ENCODE measurements at regions not wholly inside any gene's neighbourhood (a gene's known extent, or its start where the extent isn't known, plus 50 kb on each side); places are given as distances from the start of the nearest gene placed in this dataset.

GRCh38 chr9:82600536-82601292 is 462.2 kb downstream of the RASEF start:
- Histone ChIP-seq H3K9ac (ENCODE audit: insufficient read depth, low read length) (no peak overlapping the region), H3K4me2 (ENCODE audit: extremely low read depth, insufficient read depth, low read length) (no peak overlapping the region), H3K9me3 (ENCODE audit: control insufficient read depth, insufficient read depth, low read depth, low read length) (no peaks in the 10 kb centered on the region), H2AFZ (ENCODE audit: low read length) (no peak overlapping the region), H4K20me1 (ENCODE audit: control insufficient read depth, extremely low read depth, insufficient read depth, low read length) (no peaks in the 10 kb centered on the region), H3K27me3 (ENCODE audit: control insufficient read depth, insufficient read depth, low read length) (no peaks in the 10 kb centered on the region), H3K27ac (ENCODE audit: insufficient read depth, low read length) (no peak overlapping the region), H3K79me2 (ENCODE audit: control insufficient read depth, insufficient read depth, low read length) (no peaks in the 10 kb centered on the region), H3K4me3 (replicated peaks in 1 of 4; ENCODE audit: control extremely low read depth in 1 of 4, insufficient read depth in 1 of 4, low read depth in 3 of 4, low read length in 4 of 4) (no peak overlapping the region), H3K36me3 (ENCODE audit: control insufficient read depth, insufficient read depth, low read length) (no peaks in the 10 kb centered on the region), H3K4me1 (ENCODE audit: control insufficient read depth, extremely low read depth, insufficient read depth, low read length) (no peaks in the 10 kb centered on the region)
- no peak for DNase-seq (ENCODE audit: low read depth in 2 of 2)
- TF ChIP-seq CTCF (conservative IDR thresholded peaks at IDR 0.05 in 1 of 2, IDR thresholded peaks at IDR 0.05 in 1 of 2; ENCODE audit: low read depth in 1 of 2, low read length in 2 of 2) (no peak), EZH2 (IDR thresholded peaks at IDR 0.05; ENCODE audit: low read length, missing control alignments) (no peak)

DNA sequence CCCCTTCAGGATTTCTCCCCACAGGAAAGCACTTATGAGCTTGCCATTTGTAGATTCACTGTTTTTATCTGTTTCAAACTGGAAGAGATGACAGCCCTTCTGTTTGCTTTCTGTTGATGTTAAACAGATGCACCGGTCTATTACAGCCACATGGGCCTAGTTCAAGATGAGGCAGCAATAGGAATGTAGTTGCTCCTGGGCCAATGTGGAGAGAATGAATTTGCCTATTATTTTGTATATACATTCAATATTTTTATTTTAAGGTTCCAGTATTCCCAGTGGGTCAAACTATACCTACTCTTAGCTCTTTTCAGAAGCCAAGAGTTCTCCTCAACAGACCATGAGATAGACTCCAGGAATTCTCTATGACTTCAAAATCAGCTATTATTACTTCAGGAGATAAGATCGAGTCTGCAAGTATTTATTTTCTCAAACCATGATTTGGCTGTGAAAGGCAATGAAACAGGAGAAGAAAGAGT is 461.6 kb downstream of the RASEF start:
- no peaks in the 10 kb centered on the region for H3K9me3 ChIP-seq (ENCODE audit: control insufficient read depth, insufficient read depth, low read depth, low read length)
- DNase-seq (ENCODE audit: low read depth in 2 of 2) = peak in 1 of 2 donors; percentile 72
- TF ChIP-seq CTCF (conservative IDR thresholded peaks at IDR 0.05 in 1 of 2, IDR thresholded peaks at IDR 0.05 in 1 of 2; ENCODE audit: low read depth in 1 of 2, low read length in 2 of 2) (no peak), EZH2 (IDR thresholded peaks at IDR 0.05; ENCODE audit: low read length, missing control alignments) (no peak)
- H4K20me1 ChIP-seq (ENCODE audit: control insufficient read depth, extremely low read depth, insufficient read depth, low read length) = no peaks in the 10 kb centered on the region
- no peaks in the 10 kb centered on the region for H3K36me3 ChIP-seq (ENCODE audit: control insufficient read depth, insufficient read depth, low read length)
- H3K79me2 ChIP-seq (ENCODE audit: control insufficient read depth, insufficient read depth, low read length) = no peaks in the 10 kb centered on the region
- no peaks in the 10 kb centered on the region for H3K4me1 ChIP-seq (ENCODE audit: control insufficient read depth, extremely low read depth, insufficient read depth, low read length)
- no peak overlapping the region for H3K9ac ChIP-seq (ENCODE audit: insufficient read depth, low read length)
- H3K27ac ChIP-seq (ENCODE audit: insufficient read depth, low read length) = no peak overlapping the region
- no peak overlapping the region for H3K4me2 ChIP-seq (ENCODE audit: extremely low read depth, insufficient read depth, low read length)
- no peak overlapping the region for H3K4me3 ChIP-seq (replicated peaks in 1 of 4; ENCODE audit: control extremely low read depth in 1 of 4, insufficient read depth in 1 of 4, low read depth in 3 of 4, low read length in 4 of 4)
- H2AFZ ChIP-seq (ENCODE audit: low read length) = no peak overlapping the region
- H3K27me3 ChIP-seq (ENCODE audit: control insufficient read depth, insufficient read depth, low read length) = no peaks in the 10 kb centered on the region

DNA sequence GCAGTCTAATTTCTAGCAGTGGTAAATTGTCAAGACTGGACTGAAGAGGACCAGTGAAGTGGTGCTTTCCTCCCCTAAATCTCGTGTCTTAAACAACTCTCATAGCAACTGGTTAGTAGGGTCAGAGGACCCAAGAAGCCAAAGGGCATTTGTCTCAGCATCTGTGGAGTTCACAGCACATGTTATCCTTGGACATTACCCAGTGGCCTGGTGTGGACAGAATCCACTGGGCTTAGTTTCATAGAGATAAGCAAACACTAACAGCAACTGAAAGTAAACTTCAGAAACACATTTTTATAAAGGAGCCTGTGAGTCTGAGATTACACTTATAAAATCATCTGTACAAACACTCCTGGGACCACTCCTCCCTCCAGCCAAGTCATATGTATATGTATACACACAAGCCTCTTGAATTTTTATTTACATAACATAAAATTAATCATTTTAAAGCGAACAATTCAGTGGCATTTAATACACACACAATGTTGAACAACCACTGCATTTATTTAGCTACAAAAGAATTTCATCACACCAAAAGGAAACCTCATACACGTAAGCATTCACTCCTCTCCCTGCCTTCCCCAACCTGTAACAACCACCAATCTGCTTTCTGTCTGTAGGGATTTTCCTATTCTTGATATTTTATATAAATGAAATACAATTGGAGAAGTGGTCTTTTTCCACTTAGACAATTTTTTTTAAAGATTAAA is 457.8 kb downstream of the RASEF start:
- peak; percentile 56 to 77 for DNase-seq (ENCODE audit: low read depth in 2 of 2)
- Histone ChIP-seq H3K79me2 (ENCODE audit: control insufficient read depth, insufficient read depth, low read length) (no peaks in the 10 kb centered on the region), H3K9ac (ENCODE audit: insufficient read depth, low read length) (no peak overlapping the region), H3K9me3 (ENCODE audit: control insufficient read depth, insufficient read depth, low read depth, low read length) (no peaks in the 10 kb centered on the region), H3K4me1 (ENCODE audit: control insufficient read depth, extremely low read depth, insufficient read depth, low read length) (no peaks in the 10 kb centered on the region), H3K4me2 (ENCODE audit: extremely low read depth, insufficient read depth, low read length) (no peak overlapping the region), H3K27ac (ENCODE audit: insufficient read depth, low read length) (no peak overlapping the region), H3K4me3 (replicated peaks in 1 of 4; ENCODE audit: control extremely low read depth in 1 of 4, insufficient read depth in 1 of 4, low read depth in 3 of 4, low read length in 4 of 4) (no peak overlapping the region), H4K20me1 (ENCODE audit: control insufficient read depth, extremely low read depth, insufficient read depth, low read length) (no peaks in the 10 kb centered on the region), H2AFZ (ENCODE audit: low read length) (no peak overlapping the region), H3K36me3 (ENCODE audit: control insufficient read depth, insufficient read depth, low read length) (no peaks in the 10 kb centered on the region), H3K27me3 (ENCODE audit: control insufficient read depth, insufficient read depth, low read length) (peaks cover 3% of the 10 kb centered on the region)
- TF ChIP-seq EZH2 (IDR thresholded peaks at IDR 0.05; ENCODE audit: low read length, missing control alignments) (no peak), CTCF (conservative IDR thresholded peaks at IDR 0.05 in 1 of 2, IDR thresholded peaks at IDR 0.05 in 1 of 2; ENCODE audit: low read depth in 1 of 2, low read length in 2 of 2) (no peak)
